Neural progenitor cell (in vitro differentiated cells): ENCODE measurements at regions not wholly inside any gene's neighbourhood (a gene's known extent, or its start where the extent isn't known, plus 50 kb on each side); places are given as distances from the start of the nearest gene placed in this dataset.
A peak's percentile ranks its signal among the peaks of the same experiment; 100 is the strongest.

ENCODE experiments used
- DNase-seq: peaks from one replicate; pipeline ENCODE4 v3.0.0-alpha.2; 2016; ENCODE audit warnings: low spot score
- H2AFZ ChIP-seq: fragments of 200-600 bp; sonication (generic); replicated peaks from 2 replicates; pipeline ENCODE4 v1.6.1; 2016; ENCODE audit warnings: antibody characterized with exemption
- H3F3A ChIP-seq: fragments of 200-600 bp; sonication (generic); 2 replicates; pipeline ENCODE4 v1.6.1; 2016; ENCODE audit warnings: antibody characterized with exemption, low read depth
- H3K27ac ChIP-seq: fragments of 200-600 bp; sonication (generic); 2 replicates; pipeline ENCODE4 v1.5.1; 2016; ENCODE audit warnings: mild to moderate bottlenecking
- H3K27me3 ChIP-seq: fragments of 200-600 bp; sonication (generic); 2 replicates; pipeline ENCODE4 v1.6.1; 2016; ENCODE audit warnings: mild to moderate bottlenecking, moderate library complexity
- H3K36me3 ChIP-seq: fragments of 200-600 bp; sonication (generic); 2 replicates; pipeline ENCODE4 v1.5.1; 2016
- H3K4me1 ChIP-seq: fragments of 200-600 bp; sonication (generic); 2 replicates; pipeline ENCODE4 v1.6.1; 2016; ENCODE audit warnings: mixed run types
- H3K4me2 ChIP-seq: fragments of 200-600 bp; sonication (generic); 2 replicates; pipeline ENCODE4 v1.6.1; 2016
- H3K4me3 ChIP-seq: fragments of 200-600 bp; sonication (generic); 2 replicates; pipeline ENCODE4 v1.5.1; 2016
- H3K79me2 ChIP-seq: fragments of 200-600 bp; sonication (generic); 2 replicates; pipeline ENCODE4 v1.6.1; 2016; ENCODE audit warnings: low read depth
- H3K9ac ChIP-seq: fragments of 200-600 bp; sonication (generic); 2 replicates; pipeline ENCODE4 v1.6.1; 2016
- H3K9me3 ChIP-seq: fragments of 200-600 bp; sonication (generic); 2 replicates; pipeline ENCODE4 v1.5.1; 2016; ENCODE audit warnings: low read depth
- H4K20me1 ChIP-seq: fragments of 200-600 bp; sonication (generic); 2 replicates; pipeline ENCODE4 v1.6.1; 2016; ENCODE audit warnings: low read depth
- H3K27ac Mint-ChIP-seq: 3 replicates; pipeline ENCODE4 v1.8.0; 2021; ENCODE audit warnings: mixed read lengths
- H3K27me3 Mint-ChIP-seq: 2 replicates; pipeline ENCODE4 v1.8.0; 2022; ENCODE audit warnings: low read depth, mild to moderate bottlenecking, inconsistent platforms, moderate library complexity, mixed read lengths; ENCODE audit not compliant: insufficient read depth
- H3K36me3 Mint-ChIP-seq: 3 replicates; pipeline ENCODE4 v1.8.0; 2021; ENCODE audit warnings: mixed read lengths
- H3K4me1 Mint-ChIP-seq: 3 replicates; pipeline ENCODE4 v1.8.0; 2021; ENCODE audit warnings: mixed read lengths
- H3K4me3 Mint-ChIP-seq: 3 replicates; pipeline ENCODE4 v1.8.0; 2021; ENCODE audit warnings: mild to moderate bottlenecking, moderate library complexity, mixed read lengths
- H3K9me3 Mint-ChIP-seq: 3 replicates; pipeline ENCODE4 v1.8.0; 2020; ENCODE audit warnings: mixed read lengths
- EZH2 ChIP-seq: fragments of 200-600 bp; sonication (generic); IDR thresholded peaks from 2 replicates; pipeline ENCODE4 v1.6.1; 2017; ENCODE audit warnings: antibody characterized with exemption, mild to moderate bottlenecking, moderate library complexity
- EZH2phosphoT487 ChIP-seq: fragments of 200-600 bp; sonication (generic); IDR thresholded peaks from 2 replicates; pipeline ENCODE4 v1.6.1; 2017; ENCODE audit warnings: antibody characterized with exemption
- TF ChIP-seq, protein P1 (sequence below): fragments of 200-600 bp; sonication (generic); IDR thresholded peaks from 2 replicates; pipeline ENCODE4 v1.5.1; 2017; ENCODE audit warnings: antibody characterized with exemption, mild to moderate bottlenecking

DNA sequence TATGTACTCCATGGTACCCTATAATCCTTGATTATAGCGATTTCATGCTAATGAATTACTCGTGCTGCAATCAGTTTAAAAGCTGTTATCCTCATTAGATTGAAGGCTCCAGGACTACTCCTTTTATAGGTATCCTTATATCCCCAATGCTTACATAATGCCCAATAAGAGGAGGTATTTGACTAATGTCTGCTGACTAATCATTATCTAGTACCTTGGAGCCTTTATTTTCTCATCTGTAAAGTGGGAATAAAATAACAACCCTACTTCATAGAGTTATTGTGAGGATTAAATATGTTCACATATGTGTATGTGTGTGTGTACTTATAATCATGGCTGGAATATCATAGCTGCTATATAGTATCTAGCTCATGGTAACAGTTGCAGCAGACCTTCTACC, 1031.5 kb downstream of the CDH11 start:
- Histone ChIP-seq H3K4me1 (peaks cover 5% of the 10 kb centered on the region), H3K27ac (no peak overlapping the region), H3K9ac (no peak overlapping the region), H3F3A (no peaks in the 10 kb centered on the region), H3K36me3 (no peaks in the 10 kb centered on the region), H3K9me3 (no peaks in the 10 kb centered on the region), H4K20me1 (no peaks in the 10 kb centered on the region), H2AFZ (no peak overlapping the region), H3K4me2 (no peak overlapping the region), H3K79me2 (no peaks in the 10 kb centered on the region), H3K4me3 (no peak overlapping the region), H3K27me3 (no peaks in the 10 kb centered on the region)
- no peak for DNase-seq
- Mint-ChIP-seq H3K4me1 (peaks cover 29% of the 10 kb centered on the region), H3K27me3 (peaks cover 4% of the 10 kb centered on the region), H3K27ac (no peak overlapping the region), H3K36me3 (no peaks in the 10 kb centered on the region), H3K4me3 (no peak overlapping the region), H3K9me3 (no peaks in the 10 kb centered on the region)
- TF ChIP-seq, protein P1, sequence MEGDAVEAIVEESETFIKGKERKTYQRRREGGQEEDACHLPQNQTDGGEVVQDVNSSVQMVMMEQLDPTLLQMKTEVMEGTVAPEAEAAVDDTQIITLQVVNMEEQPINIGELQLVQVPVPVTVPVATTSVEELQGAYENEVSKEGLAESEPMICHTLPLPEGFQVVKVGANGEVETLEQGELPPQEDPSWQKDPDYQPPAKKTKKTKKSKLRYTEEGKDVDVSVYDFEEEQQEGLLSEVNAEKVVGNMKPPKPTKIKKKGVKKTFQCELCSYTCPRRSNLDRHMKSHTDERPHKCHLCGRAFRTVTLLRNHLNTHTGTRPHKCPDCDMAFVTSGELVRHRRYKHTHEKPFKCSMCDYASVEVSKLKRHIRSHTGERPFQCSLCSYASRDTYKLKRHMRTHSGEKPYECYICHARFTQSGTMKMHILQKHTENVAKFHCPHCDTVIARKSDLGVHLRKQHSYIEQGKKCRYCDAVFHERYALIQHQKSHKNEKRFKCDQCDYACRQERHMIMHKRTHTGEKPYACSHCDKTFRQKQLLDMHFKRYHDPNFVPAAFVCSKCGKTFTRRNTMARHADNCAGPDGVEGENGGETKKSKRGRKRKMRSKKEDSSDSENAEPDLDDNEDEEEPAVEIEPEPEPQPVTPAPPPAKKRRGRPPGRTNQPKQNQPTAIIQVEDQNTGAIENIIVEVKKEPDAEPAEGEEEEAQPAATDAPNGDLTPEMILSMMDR: no peak
- TF ChIP-seq EZH2phosphoT487 (no peak), EZH2 (no peak)

- Histone ChIP-seq H3K9me3 (no peaks in the 10 kb centered on the region), H3F3A (no peaks in the 10 kb centered on the region), H3K27me3 (no peaks in the 10 kb centered on the region), H4K20me1 (no peaks in the 10 kb centered on the region), H3K79me2 (no peaks in the 10 kb centered on the region), H3K9ac (no peak overlapping the region), H3K27ac (no peak overlapping the region), H3K36me3 (no peaks in the 10 kb centered on the region), H3K4me1 (peaks cover 5% of the 10 kb centered on the region), H3K4me3 (no peak overlapping the region), H3K4me2 (no peak overlapping the region), H2AFZ (no peak overlapping the region)
- Mint-ChIP-seq H3K4me3 (no peak overlapping the region), H3K9me3 (no peaks in the 10 kb centered on the region), H3K36me3 (no peaks in the 10 kb centered on the region), H3K27ac (no peak overlapping the region), H3K4me1 (peaks cover 24% of the 10 kb centered on the region), H3K27me3 (peaks cover 3% of the 10 kb centered on the region)
- TF ChIP-seq, protein P1: peak; percentile 75
- no peak for TF ChIP-seq EZH2
- DNase-seq: peak; percentile 66
Measured at GRCh38 chr16:64089697-64090096, 1032.2 kb downstream of the CDH11 start.

GRCh38 chr16:64088838-64089237, 1033.0 kb downstream of the CDH11 start:
- H3K36me3 Mint-ChIP-seq: no peaks in the 10 kb centered on the region
- no peak overlapping the region for H3K4me3 ChIP-seq
- H3K36me3 ChIP-seq: no peaks in the 10 kb centered on the region
- no peak overlapping the region for H3K9ac ChIP-seq
- no peaks in the 10 kb centered on the region for H3K27me3 Mint-ChIP-seq
- no peak overlapping the region for H2AFZ ChIP-seq
- H3K9me3 Mint-ChIP-seq: no peaks in the 10 kb centered on the region
- TF ChIP-seq EZH2 (no peak), EZH2phosphoT487 (no peak)
- TF ChIP-seq, protein P1: no peak
- no peak overlapping the region for H3K27ac Mint-ChIP-seq
- no peak for DNase-seq
- no peak overlapping the region for H3K4me3 Mint-ChIP-seq
- peaks cover 5% of the 10 kb centered on the region for H3K4me1 ChIP-seq
- no peaks in the 10 kb centered on the region for H3F3A ChIP-seq
- no peak overlapping the region for H3K4me2 ChIP-seq
- no peaks in the 10 kb centered on the region for H4K20me1 ChIP-seq
- H3K27ac ChIP-seq: no peak overlapping the region
- H3K4me1 Mint-ChIP-seq: peaks cover 15% of the 10 kb centered on the region
- no peaks in the 10 kb centered on the region for H3K9me3 ChIP-seq
- no peaks in the 10 kb centered on the region for H3K27me3 ChIP-seq
- H3K79me2 ChIP-seq: no peaks in the 10 kb centered on the region

GRCh38 chr16:64085296-64085695, 1036.6 kb downstream of the CDH11 start:
- Mint-ChIP-seq H3K4me3 (no peak overlapping the region), H3K4me1 (peaks cover 2% of the 10 kb centered on the region), H3K36me3 (no peaks in the 10 kb centered on the region), H3K27me3 (peaks cover 3% of the 10 kb centered on the region), H3K27ac (no peak overlapping the region), H3K9me3 (peaks cover 3% of the 10 kb centered on the region)
- H3K27me3 ChIP-seq: no peaks in the 10 kb centered on the region
- DNase-seq: no peak
- H3K4me3 ChIP-seq: no peak overlapping the region
- H3K4me2 ChIP-seq: no peak overlapping the region
- H3K4me1 ChIP-seq: no peaks in the 10 kb centered on the region
- no peaks in the 10 kb centered on the region for H3K79me2 ChIP-seq
- peak overlapping the region; percentile 27 for H2AFZ ChIP-seq
- H4K20me1 ChIP-seq: no peaks in the 10 kb centered on the region
- no peak overlapping the region for H3K9ac ChIP-seq
- no peaks in the 10 kb centered on the region for H3K9me3 ChIP-seq
- no peaks in the 10 kb centered on the region for H3F3A ChIP-seq
- TF ChIP-seq EZH2: no peak
- H3K27ac ChIP-seq: no peak overlapping the region
- no peaks in the 10 kb centered on the region for H3K36me3 ChIP-seq
